Ectodermal cell (in vitro differentiated cells): ENCODE measurements at regions not wholly inside any gene's neighbourhood (a gene's known extent, or its start where the extent isn't known, plus 50 kb on each side); places are given as distances from the start of the nearest gene placed in this dataset.
"Not testable (repeated sequence)": the region's sequence is repeated elsewhere in the genome, so short reads cannot be mapped to it uniquely, and the experiment has no call there.

Experiments
- H3K27ac ChIP-seq: 2 replicates; pipeline ENCODE4 v1.7.0; 2013; ENCODE audit warnings: mild to moderate bottlenecking, low read depth, low read length; ENCODE audit not compliant: insufficient read depth, poor library complexity, severe bottlenecking
- H3K27me3 ChIP-seq: 2 replicates; pipeline ENCODE4 v1.7.0; 2013; ENCODE audit warnings: mild to moderate bottlenecking, low read length; ENCODE audit not compliant: insufficient read depth, control insufficient read depth, poor library complexity, severe bottlenecking
- H3K36me3 ChIP-seq: one replicate; pipeline ENCODE4 v1.7.0; 2013; ENCODE audit warnings: low read length; ENCODE audit not compliant: control insufficient read depth, insufficient read depth
- H3K4me1 ChIP-seq: one replicate; pipeline ENCODE4 v1.7.0; 2013; ENCODE audit warnings: low read length; ENCODE audit not compliant: control insufficient read depth, insufficient read depth
- H3K4me3 ChIP-seq: 2 replicates; pipeline ENCODE4 v1.7.0; 2013; ENCODE audit warnings: low read depth, low read length, control low read depth; ENCODE audit not compliant: insufficient read depth
- H3K9me3 ChIP-seq: 2 replicates; pipeline ENCODE4 v1.7.0; 2013; ENCODE audit warnings: mild to moderate bottlenecking, low read length, moderate library complexity; ENCODE audit not compliant: control insufficient read depth
- WGBS, 2 experiments: methylation state at CpG; one replicate each; pipeline ENCODE4 v1.1.7; 2013; ENCODE audit warnings: missing lambda C conversion rate in 2 of 2; 5-methylcytosine and 5-hydroxymethylcytosine counted together

DNA sequence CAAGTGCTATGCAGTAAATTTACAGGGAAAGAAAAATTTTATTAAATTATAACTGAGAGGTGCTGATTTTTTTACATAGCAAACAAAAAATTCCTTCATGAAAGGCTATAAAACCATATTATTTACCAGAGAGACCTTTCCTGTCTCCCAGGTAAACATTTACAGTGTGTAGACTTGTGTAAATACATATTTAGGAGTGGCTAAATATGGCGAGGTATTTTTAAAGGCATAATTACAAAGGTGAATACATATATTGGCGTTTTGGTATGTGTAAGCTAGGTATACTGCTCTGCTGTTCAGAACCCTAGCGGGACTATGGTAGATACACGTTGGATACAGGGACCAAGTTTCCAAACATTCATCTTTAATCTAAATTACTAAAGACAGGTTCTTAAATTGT, 170.6 kb upstream of the MEF2C start:
- Histone ChIP-seq H3K27me3 (no peaks in the 10 kb centered on the region), H3K36me3 (no peaks in the 10 kb centered on the region), H3K27ac (no peak overlapping the region), H3K4me3 (no peak overlapping the region), H3K4me1 (no peaks in the 10 kb centered on the region), H3K9me3 (no peaks in the 10 kb centered on the region)
- WGBS, 2 experiments: 79 to 82% methylated on average over 4 of the region's 4 CpGs

GRCh38 chr5:89050062-89050461, 167.1 kb upstream of the MEF2C start:
- not testable (repeated sequence) for H3K36me3 ChIP-seq, H3K27me3 ChIP-seq, H3K9me3 ChIP-seq, H3K4me1 ChIP-seq, H3K27ac ChIP-seq, H3K4me3 ChIP-seq
- WGBS, 2 experiments: 92 to 96% methylated on average over 4 to 5 of the region's 5 CpGs

GRCh38 chr5:89047571-89047970, 164.6 kb upstream of the MEF2C start:
- WGBS, 2 experiments: 50 to 63% methylated on average over 1 of the region's 1 CpG
- H3K9me3 ChIP-seq: no peaks in the 10 kb centered on the region
- H3K36me3 ChIP-seq: no peaks in the 10 kb centered on the region
- H3K27ac ChIP-seq: no peak overlapping the region
- H3K4me3 ChIP-seq: no peak overlapping the region
- H3K4me1 ChIP-seq: no peaks in the 10 kb centered on the region
- H3K27me3 ChIP-seq: no peaks in the 10 kb centered on the region

- Histone ChIP-seq H3K4me3 (no peak overlapping the region), H3K9me3 (no peaks in the 10 kb centered on the region), H3K36me3 (no peaks in the 10 kb centered on the region), H3K27ac (no peak overlapping the region), H3K27me3 (no peaks in the 10 kb centered on the region), H3K4me1 (no peaks in the 10 kb centered on the region)
- 97 to 100% methylated on average over 3 of the region's 3 CpGs for WGBS, 2 experiments
Measured at GRCh38 chr5:89045216-89045615, 162.2 kb upstream of the MEF2C start.

GRCh38 chr5:89044674-89045200, 161.8 kb upstream of the MEF2C start:
- H3K9me3 ChIP-seq: no peaks in the 10 kb centered on the region
- H3K27me3 ChIP-seq: no peaks in the 10 kb centered on the region
- no peaks in the 10 kb centered on the region for H3K36me3 ChIP-seq
- no peak overlapping the region for H3K4me3 ChIP-seq
- 90 to 95% methylated on average over 5 of the region's 5 CpGs for WGBS, 2 experiments
- no peak overlapping the region for H3K27ac ChIP-seq
- no peaks in the 10 kb centered on the region for H3K4me1 ChIP-seq

DNA sequence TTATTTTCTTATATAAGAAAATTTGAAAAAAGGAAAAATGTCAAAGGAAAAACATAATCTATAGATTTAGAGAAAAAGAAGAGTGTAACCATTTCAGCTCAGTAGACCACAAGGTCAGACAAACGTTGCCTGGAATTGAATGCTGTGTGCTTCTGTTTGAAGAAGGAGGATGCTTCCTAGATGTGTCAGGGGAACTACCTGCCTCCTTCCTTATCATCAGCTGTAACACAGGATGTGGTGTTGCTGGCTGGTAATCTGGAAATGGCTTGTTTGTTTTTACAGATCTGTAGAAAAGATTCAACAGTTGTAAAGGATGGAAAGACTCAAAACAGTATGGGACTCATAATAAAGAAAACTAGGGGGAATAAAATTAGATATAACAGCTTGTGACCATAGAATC, 160.7 kb upstream of the MEF2C start:
- WGBS, 2 experiments: 56 to 74% methylated on average over 1 of the region's 1 CpG
- no peaks in the 10 kb centered on the region for H3K27me3 ChIP-seq
- H3K27ac ChIP-seq: no peak overlapping the region

DNA sequence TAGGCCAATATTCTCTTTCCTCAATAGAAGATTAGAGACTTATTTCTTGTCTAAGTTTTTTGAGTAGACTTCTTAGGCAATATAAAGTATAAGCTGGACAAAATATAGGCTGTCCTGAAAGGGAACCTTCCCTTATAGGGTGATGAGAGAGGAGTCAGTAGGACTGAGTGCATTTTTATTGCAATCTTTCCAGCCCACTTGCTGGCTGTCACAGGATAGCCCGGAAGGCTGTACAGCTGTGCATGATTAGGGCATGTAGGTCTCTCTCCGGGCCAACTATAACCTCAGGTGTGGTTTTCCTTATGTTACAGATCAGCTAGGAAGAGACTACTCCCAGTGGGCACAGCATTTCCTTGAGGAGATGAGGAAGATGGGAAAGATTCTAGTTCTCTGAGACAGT, 159.8 kb upstream of the MEF2C start:
- Histone ChIP-seq H3K36me3 (no peaks in the 10 kb centered on the region), H3K9me3 (no peaks in the 10 kb centered on the region), H3K27ac (no peak overlapping the region), H3K4me3 (no peak overlapping the region), H3K4me1 (no peaks in the 10 kb centered on the region), H3K27me3 (no peaks in the 10 kb centered on the region)
- 94 to 97% methylated on average over 2 of the region's 2 CpGs for WGBS, 2 experiments

More for the DNA sequence above, 160.7 kb upstream of the MEF2C start:
- Histone ChIP-seq H3K4me1 (no peaks in the 10 kb centered on the region), H3K36me3 (no peaks in the 10 kb centered on the region), H3K9me3 (no peaks in the 10 kb centered on the region), H3K4me3 (no peak overlapping the region)

- no peak overlapping the region for H3K4me3 ChIP-seq
- H3K27ac ChIP-seq: no peak overlapping the region
- H3K9me3 ChIP-seq: no peaks in the 10 kb centered on the region
- no peaks in the 10 kb centered on the region for H3K27me3 ChIP-seq
- WGBS, 2 experiments: 95 to 100% methylated on average over 3 of the region's 3 CpGs
- H3K4me1 ChIP-seq: no peaks in the 10 kb centered on the region
- no peaks in the 10 kb centered on the region for H3K36me3 ChIP-seq
Measured at GRCh38 chr5:89041976-89042375, 159.0 kb upstream of the MEF2C start.

- no peaks in the 10 kb centered on the region for H3K4me1 ChIP-seq
- WGBS, 2 experiments: 94 to 95% methylated on average over 3 of the region's 3 CpGs
- no peaks in the 10 kb centered on the region for H3K27me3 ChIP-seq
- H3K27ac ChIP-seq: no peak overlapping the region
- no peaks in the 10 kb centered on the region for H3K36me3 ChIP-seq
- no peaks in the 10 kb centered on the region for H3K9me3 ChIP-seq
- no peak overlapping the region for H3K4me3 ChIP-seq
Measured at GRCh38 chr5:89041249-89041779, 158.3 kb upstream of the MEF2C start.

GRCh38 chr5:89036704-89037489, 153.9 kb upstream of the MEF2C start:
- no peak overlapping the region for H3K4me3 ChIP-seq
- H3K4me1 ChIP-seq: no peaks in the 10 kb centered on the region
- WGBS, 2 experiments: 78 to 82% methylated on average over 8 of the region's 8 CpGs
- H3K27ac ChIP-seq: peak overlapping the region; percentile 22
- no peaks in the 10 kb centered on the region for H3K36me3 ChIP-seq
- H3K27me3 ChIP-seq: no peaks in the 10 kb centered on the region
- no peaks in the 10 kb centered on the region for H3K9me3 ChIP-seq
